22Rv1 (cell line): ENCODE measurements at regions not wholly inside any gene's neighbourhood (a gene's known extent, or its start where the extent isn't known, plus 50 kb on each side); places are given as distances from the start of the nearest gene placed in this dataset.

Experiments used
- ZFX ChIP-seq: fragments of 450-650 bp; IDR thresholded peaks from 2 replicates; pipeline ENCODE4 v1.6.1; 2017; ENCODE audit warnings: antibody characterized with exemption, borderline replicate concordance
- TF ChIP-seq, protein P1 (sequence below): fragments of 450-650 bp; IDR thresholded peaks from 2 replicates; pipeline ENCODE4 v1.5.1; 2017; ENCODE audit warnings: mild to moderate bottlenecking

DNA sequence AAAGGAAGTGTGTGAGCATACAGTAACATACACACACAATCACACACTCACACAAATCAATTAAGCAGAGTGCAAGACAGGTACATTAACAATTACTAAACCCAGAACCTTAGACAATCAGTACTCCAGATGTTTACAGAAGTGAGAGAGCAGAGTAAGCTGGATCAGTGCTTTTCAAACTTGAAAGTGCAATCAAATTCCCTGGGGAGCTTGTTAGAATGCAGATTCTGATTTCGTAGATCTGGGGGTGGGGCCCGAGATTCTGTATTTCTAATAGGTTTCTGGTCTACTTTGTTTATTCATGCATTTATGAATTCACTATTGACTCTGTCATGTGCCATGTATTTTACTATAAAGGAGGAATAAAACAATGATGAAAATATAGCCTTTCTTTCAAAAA is 179.6 kb upstream of the PHYHIPL start:
- TF ChIP-seq, protein P1, sequence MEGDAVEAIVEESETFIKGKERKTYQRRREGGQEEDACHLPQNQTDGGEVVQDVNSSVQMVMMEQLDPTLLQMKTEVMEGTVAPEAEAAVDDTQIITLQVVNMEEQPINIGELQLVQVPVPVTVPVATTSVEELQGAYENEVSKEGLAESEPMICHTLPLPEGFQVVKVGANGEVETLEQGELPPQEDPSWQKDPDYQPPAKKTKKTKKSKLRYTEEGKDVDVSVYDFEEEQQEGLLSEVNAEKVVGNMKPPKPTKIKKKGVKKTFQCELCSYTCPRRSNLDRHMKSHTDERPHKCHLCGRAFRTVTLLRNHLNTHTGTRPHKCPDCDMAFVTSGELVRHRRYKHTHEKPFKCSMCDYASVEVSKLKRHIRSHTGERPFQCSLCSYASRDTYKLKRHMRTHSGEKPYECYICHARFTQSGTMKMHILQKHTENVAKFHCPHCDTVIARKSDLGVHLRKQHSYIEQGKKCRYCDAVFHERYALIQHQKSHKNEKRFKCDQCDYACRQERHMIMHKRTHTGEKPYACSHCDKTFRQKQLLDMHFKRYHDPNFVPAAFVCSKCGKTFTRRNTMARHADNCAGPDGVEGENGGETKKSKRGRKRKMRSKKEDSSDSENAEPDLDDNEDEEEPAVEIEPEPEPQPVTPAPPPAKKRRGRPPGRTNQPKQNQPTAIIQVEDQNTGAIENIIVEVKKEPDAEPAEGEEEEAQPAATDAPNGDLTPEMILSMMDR, result no peak
- no peak for TF ChIP-seq ZFX
